HG02973 (cell line): ENCODE measurements at regions not wholly inside any gene's neighbourhood (a gene's known extent, or its start where the extent isn't known, plus 50 kb on each side); places are given as distances from the start of the nearest gene placed in this dataset.
"Not testable (repeated sequence)": the region's sequence is repeated elsewhere in the genome, so short reads cannot be mapped to it uniquely, and the experiment has no call there.

Experiments
- ATAC-seq: cut with Tn5 transposase; IDR thresholded peaks from one replicate; pipeline ENCODE4 v1.9.1; 2021; ENCODE audit warnings: moderate library complexity; ENCODE audit not compliant: unreplicated experiment

DNA sequence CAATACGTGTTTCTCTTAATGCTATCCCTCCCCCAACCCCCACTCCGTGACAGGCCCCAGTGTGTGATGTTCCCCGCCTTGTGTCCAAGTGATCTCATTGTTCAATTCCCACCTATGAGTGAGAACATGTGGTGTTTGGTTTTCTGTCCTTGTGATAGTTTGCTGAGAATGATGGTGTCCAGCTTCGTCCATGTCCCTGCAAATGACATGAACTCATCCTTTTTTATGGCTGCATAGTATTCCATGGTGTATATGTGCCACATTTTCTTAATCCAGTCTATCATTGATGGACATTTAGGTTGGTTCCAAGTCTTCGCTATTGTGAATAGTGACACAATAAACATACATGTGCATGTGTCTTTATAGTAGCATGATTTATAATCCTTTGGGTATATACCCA, 52.5 kb downstream of the KIAA0408 start:
- ATAC-seq = not testable (repeated sequence)

DNA sequence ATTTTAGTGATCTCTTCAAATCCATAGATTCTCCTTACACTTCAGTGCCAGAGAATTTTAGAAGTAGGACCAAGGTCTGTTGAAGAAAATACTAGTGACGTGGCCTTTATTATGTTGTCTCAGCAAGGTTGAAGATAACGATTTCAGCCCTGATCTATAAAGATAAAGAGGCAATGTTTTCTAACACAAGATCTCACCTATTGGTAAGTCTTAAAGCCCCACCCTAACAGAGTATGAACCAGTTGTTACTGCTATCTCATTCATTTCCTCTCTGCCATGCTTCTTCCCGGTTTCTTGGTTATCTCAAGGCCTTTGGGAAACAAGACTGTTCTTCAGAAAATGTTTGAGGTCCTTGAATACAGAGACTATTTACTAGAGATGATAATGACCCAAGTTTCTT, 53.1 kb downstream of the KIAA0408 start:
- ATAC-seq = no peak

DNA sequence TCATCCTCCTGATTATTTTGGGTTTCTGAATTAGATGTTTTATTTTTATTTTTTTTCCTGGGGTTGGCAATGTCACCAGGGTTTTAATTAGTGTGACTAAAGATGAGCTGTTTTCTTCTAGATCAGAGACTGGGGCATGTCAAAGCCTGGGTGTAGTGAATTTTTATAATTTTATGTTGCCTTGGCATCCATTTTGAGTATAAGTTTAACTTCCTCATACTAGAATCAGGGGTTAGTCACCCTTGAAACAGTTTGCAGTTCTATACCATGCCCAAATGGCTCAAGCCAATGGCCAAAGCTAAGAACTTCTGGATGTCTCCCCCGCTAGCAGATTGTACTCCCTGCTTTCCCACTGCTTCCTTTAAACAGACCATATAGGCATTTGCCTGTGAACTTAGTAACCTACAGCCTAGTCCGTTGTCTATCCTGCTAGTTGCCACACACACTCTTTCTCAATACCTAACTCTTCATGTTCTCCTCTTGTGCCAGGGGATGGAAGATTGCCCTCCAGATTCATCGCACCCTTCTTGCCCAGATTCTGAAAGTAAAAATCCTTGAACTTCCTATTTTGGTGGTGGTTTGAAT, 54.5 kb downstream of the KIAA0408 start:
- no peak for ATAC-seq

DNA sequence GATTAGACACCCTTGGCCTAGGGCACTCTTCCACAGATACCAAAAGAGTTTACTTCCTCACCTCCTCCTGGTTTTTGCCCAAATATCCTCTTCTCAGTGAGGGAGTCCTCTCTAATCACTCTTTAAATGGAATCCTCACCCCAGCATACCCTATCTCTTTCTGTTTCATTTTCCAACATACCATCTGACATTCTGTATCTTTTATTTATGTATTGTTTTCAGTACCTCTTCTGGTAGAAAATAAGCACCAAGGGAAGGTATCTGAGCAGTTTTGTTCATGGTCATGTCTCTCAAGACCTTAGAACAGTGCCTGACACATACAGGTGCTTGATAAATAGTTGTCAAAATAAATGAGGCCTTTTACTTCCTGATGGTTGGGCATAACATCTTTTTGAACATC, 55.1 kb downstream of the KIAA0408 start:
- ATAC-seq = peak; percentile 75

DNA sequence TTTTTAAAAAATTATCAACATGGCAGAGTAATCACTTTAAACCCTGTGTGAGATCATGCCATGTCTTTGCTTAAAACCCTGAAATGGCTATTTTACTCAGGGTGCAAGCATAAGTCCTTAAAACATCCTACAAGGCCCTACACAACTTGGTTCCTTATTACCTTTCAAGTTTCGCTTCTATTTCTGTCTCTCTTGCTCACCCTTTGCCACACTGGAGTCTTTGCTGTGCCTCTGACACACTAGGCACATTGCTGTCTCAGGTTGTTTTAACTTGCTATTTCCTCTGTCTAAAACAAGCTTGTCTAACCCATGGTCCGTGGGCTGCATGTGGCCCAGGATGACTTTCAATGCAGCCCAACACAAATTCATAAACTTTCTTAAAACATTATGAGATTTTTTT, 55.6 kb downstream of the KIAA0408 start:
- ATAC-seq = peak; percentile 84

DNA sequence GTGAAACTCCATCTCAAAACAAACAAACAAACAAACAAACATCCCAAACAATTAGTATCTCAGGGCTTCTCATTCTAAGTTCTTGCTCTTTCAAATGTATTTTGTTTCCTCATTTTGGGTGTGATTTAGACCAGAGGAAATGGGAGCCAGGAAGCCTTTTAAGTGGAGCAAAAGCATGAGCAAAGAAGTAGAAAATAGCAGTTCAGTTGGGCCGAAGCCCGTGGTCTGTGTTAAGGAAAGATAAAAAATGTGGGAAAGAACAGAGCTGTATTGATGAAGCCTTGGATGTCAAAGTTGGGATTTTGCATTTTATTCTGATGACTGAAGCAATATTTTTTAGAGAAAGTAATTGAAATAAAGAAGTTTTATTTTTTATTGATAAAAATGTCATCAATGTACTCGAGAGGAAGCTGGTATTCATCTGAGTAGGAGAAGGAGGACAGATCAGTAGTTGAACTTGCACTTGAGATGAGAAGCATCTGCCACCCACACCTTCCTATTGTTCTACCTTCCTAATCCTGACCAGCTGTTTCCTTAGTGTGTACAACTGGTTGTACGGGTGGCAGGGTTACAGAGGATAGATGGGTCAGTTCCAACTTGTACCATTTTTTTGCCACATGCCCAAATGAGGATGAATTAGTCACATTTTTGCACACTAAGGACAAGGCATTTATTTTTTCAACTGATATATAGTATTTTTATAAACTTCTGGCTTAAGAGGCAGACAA, 56.1 kb downstream of the KIAA0408 start:
- peak; percentile 30 for ATAC-seq

DNA sequence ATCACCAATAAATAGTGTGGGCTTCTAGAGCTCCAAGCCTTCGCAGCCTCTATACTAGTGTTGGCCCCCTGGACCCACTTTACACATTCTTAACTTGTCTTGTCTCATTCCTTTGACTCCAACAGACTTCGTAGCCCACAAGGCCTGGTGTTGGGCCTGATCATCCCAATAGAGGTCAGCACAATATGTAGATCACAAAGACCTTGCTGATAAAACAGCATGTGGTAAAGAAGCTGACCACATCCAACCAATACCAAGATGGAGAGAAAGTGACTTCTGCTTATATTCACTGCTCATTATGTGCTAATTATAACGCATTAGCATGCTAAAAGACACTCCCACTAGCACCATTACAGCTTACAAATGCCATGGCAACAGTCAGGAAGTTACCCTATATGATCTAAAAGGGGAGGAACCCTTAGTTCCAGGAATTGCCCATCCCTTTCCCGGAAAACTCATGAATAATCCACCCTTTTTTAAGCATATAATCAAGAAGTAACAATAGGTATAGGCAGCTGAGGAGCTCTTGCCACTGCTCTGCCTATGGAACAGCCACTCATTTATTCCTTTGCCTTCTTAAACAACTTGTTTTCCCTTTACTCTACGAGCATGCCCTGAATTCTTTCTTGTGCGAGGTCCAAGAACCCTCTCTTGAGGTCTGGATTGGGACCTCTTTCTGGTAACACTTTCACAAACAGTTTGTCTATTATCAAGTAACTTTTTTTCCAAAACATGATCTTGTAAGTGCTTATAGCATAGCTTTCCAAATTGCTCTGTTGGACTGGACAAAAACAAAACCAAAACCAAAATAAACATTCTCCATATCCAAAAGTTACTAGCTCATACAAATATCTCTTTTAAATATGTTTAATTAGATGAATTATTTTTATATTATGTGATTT, 54.6 kb upstream of the ECHDC1 start:
- no peak for ATAC-seq

DNA sequence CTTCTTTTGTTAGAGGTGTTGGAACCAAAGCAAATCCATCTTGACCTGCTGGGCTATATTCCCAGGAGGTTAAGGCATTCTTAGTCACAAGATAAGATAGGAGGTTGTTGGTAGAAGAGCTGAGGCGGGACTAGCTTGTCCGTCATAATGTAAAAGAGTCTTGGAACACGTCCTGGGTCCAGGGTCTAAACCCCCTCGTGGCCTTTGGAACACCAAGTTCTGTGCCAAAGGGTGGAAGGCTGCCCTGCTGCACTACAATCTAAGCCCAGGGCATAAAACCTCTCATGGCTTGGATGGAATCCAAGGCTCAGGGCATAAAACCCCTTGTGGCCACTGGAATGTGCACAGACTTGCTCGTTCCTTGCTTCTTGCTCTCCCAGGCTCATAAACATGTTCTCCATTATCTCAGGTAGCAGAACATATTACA, 53.8 kb upstream of the ECHDC1 start:
- ATAC-seq = not testable (repeated sequence)
